CD4-positive, alpha-beta T cell (primary cell): ENCODE measurements at regions not wholly inside any gene's neighbourhood (a gene's known extent, or its start where the extent isn't known, plus 50 kb on each side); places are given as distances from the start of the nearest gene placed in this dataset.

ENCODE experiments used
- ATAC-seq: fragments of 200-7000 bp; cut with Tn5 transposase; one replicate; pipeline ENCODE4 v1.10.0; 2022; ENCODE audit warnings: mild to moderate bottlenecking; ENCODE audit not compliant: poor library complexity
- CTCF ChIA-PET: fragments of 350-600 bp; sonication (Branson Sonifier 250); formaldehyde crosslinking; loops from one replicate; lab custom pipeline; 2021; ENCODE audit warnings: antibody characterized with exemption, inconsistent platforms; lab: Charles Lee
- POLR2A ChIA-PET: fragments of 350-600 bp; sonication (Branson Sonifier 250); formaldehyde crosslinking; loops from one replicate; lab custom pipeline; 2021; ENCODE audit warnings: antibody characterized with exemption, inconsistent platforms; lab: Charles Lee
- DNase-seq, 14 experiments: peaks; one replicate each; pipeline ENCODE4 v3.0.0-alpha.2; 2013 to 2020; ENCODE audit warnings: mixed read lengths in 2 of 14
- H3K27ac ChIP-seq, 2 donors: one replicate each; pipeline versions ENCODE4 v1.5.1 to v1.7.0; 2013; ENCODE audit warnings: low read length in 2 of 2, low read depth in 1 of 2, mild to moderate bottlenecking in 1 of 2
- H3K27me3 ChIP-seq, 2 experiments: 1 replicate in 1 of 2; 2 replicates in 1 of 2; pipeline versions ENCODE4 v1.6.1 to v1.7.0; 2013; ENCODE audit warnings: low read length in 2 of 2, control low read depth in 1 of 2, mild to moderate bottlenecking in 1 of 2, moderate library complexity in 1 of 2; ENCODE audit not compliant: insufficient read depth in 2 of 2, control insufficient read depth in 1 of 2
- H3K36me3 ChIP-seq: one replicate; pipeline ENCODE4 v1.6.1; 2013; ENCODE audit warnings: low read length, control low read depth; ENCODE audit not compliant: insufficient read depth
- H3K4me1 ChIP-seq: one replicate; pipeline ENCODE4 v1.6.1; 2013; ENCODE audit warnings: low read length, control low read depth; ENCODE audit not compliant: insufficient read depth
- H3K4me3 ChIP-seq: one replicate; pipeline ENCODE4 v1.5.1; 2013; ENCODE audit warnings: mild to moderate bottlenecking, low read length, moderate library complexity
- H3K9me3 ChIP-seq, 2 experiments: 1 replicate in 1 of 2; 2 replicates in 1 of 2; pipeline versions ENCODE4 v1.6.1 to v1.7.0; 2013; ENCODE audit warnings: low read length in 2 of 2, mild to moderate bottlenecking in 2 of 2, control low read depth in 1 of 2, moderate library complexity in 1 of 2; ENCODE audit not compliant: control insufficient read depth in 1 of 2, insufficient read depth in 1 of 2
- H3K27ac Mint-ChIP-seq: one replicate; pipeline ENCODE4 v1.8.0; 2020; ENCODE audit warnings: mixed read lengths
- H3K27me3 Mint-ChIP-seq: one replicate; pipeline ENCODE4 v1.8.0; 2021; ENCODE audit warnings: mixed read lengths
- H3K36me3 Mint-ChIP-seq: one replicate; pipeline ENCODE4 v1.8.0; 2021; ENCODE audit warnings: low read depth, mixed read lengths
- H3K4me1 Mint-ChIP-seq: one replicate; pipeline ENCODE4 v1.8.0; 2021; ENCODE audit warnings: low read depth, mixed read lengths
- H3K4me3 Mint-ChIP-seq: one replicate; pipeline ENCODE4 v1.8.0; 2020; ENCODE audit warnings: mild to moderate bottlenecking, mixed read lengths
- H3K9me3 Mint-ChIP-seq: one replicate; pipeline ENCODE4 v1.8.0; 2020; ENCODE audit warnings: mixed read lengths
- intact Hi-C, 2 experiments: fragments of 100-400 bp; cut with DNase I in 1 of 2; cut with micrococcal nuclease in 1 of 2; formaldehyde crosslinking; loops; one replicate each; pipeline versions ENCODE4 v1.15.1 to v1.9.0; 2023 to 2025; cut with DNase I, micrococcal nuclease
- TF ChIP-seq, protein P1 (sequence below): fragments of 200-600 bp; IDR thresholded peaks from one replicate; pipeline ENCODE4 v1.8.0; 2022; ENCODE audit warnings: antibody characterized with exemption, mild to moderate bottlenecking

DNA sequence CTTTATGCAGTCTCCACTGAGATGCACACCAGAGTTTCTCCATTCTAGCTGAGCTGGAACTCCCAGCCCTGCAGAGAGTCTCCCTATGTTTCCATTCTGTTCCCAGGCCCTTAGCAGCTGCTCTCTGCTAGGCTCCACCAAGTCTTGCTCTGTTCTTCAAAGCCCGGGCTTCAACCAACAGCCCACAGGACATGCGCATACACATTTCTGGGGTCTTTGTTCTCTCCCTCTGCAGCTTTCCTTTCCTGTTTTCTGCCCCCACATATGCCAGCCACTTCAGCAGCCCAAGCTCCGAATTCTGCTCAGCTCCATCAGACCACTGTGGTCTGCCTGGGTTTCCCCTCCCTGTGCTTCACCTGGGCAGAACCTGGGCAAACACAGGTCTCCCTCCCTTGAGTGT is 205.9 kb downstream of the CBLN1 start:
- Histone ChIP-seq H3K4me3 (no peak overlapping the region), H3K36me3 (no peaks in the 10 kb centered on the region), H3K27ac (no peak overlapping the region), H3K9me3 (peaks cover 0 to 9% of the 10 kb centered on the region in 2 experiments), H3K4me1 (no peaks in the 10 kb centered on the region), H3K27me3 (no peaks in the 10 kb centered on the region)
- Mint-ChIP-seq H3K4me1 (no peaks in the 10 kb centered on the region), H3K27me3 (no peaks in the 10 kb centered on the region), H3K27ac (no peak overlapping the region), H3K36me3 (no peaks in the 10 kb centered on the region), H3K4me3 (no peak overlapping the region), H3K9me3 (peaks cover 14% of the 10 kb centered on the region)
- intact Hi-C loops, result no loop called here
- CTCF ChIA-PET, result no interaction called here
- no peak for ATAC-seq
- TF ChIP-seq, protein P1, sequence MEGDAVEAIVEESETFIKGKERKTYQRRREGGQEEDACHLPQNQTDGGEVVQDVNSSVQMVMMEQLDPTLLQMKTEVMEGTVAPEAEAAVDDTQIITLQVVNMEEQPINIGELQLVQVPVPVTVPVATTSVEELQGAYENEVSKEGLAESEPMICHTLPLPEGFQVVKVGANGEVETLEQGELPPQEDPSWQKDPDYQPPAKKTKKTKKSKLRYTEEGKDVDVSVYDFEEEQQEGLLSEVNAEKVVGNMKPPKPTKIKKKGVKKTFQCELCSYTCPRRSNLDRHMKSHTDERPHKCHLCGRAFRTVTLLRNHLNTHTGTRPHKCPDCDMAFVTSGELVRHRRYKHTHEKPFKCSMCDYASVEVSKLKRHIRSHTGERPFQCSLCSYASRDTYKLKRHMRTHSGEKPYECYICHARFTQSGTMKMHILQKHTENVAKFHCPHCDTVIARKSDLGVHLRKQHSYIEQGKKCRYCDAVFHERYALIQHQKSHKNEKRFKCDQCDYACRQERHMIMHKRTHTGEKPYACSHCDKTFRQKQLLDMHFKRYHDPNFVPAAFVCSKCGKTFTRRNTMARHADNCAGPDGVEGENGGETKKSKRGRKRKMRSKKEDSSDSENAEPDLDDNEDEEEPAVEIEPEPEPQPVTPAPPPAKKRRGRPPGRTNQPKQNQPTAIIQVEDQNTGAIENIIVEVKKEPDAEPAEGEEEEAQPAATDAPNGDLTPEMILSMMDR, result no peak
- no peak for DNase-seq
- POLR2A ChIA-PET, result no interaction called here

- Mint-ChIP-seq H3K4me1 (no peaks in the 10 kb centered on the region), H3K9me3 (no peaks in the 10 kb centered on the region), H3K36me3 (no peaks in the 10 kb centered on the region), H3K27ac (no peak overlapping the region), H3K4me3 (no peak overlapping the region), H3K27me3 (no peaks in the 10 kb centered on the region)
- intact Hi-C loops, result no loop called here
- Histone ChIP-seq H3K9me3 (peaks cover 0 to 9% of the 10 kb centered on the region in 2 experiments), H3K27ac (no peak overlapping the region), H3K4me3 (no peak overlapping the region), H3K36me3 (no peaks in the 10 kb centered on the region), H3K27me3 (no peaks in the 10 kb centered on the region), H3K4me1 (no peaks in the 10 kb centered on the region)
- ChIA-PET CTCF (no interaction called here), POLR2A (no interaction called here)
- DNase-seq (no peak), ATAC-seq (no peak)
- TF ChIP-seq, protein P1, result no peak
Measured at GRCh38 chr16:49068224-49068623, 213.4 kb downstream of the CBLN1 start.

- no peak for ATAC-seq
- no peak for DNase-seq
- no peaks in the 10 kb centered on the region for H3K27me3 ChIP-seq
- no peaks in the 10 kb centered on the region for H3K4me1 ChIP-seq
- no peaks in the 10 kb centered on the region for H3K9me3 Mint-ChIP-seq
- no peak overlapping the region for H3K4me3 ChIP-seq
- CTCF ChIA-PET, result no interaction called here
- H3K36me3 Mint-ChIP-seq, result no peaks in the 10 kb centered on the region
- intact Hi-C loops, result no loop called here
- POLR2A ChIA-PET, result no interaction called here
- no peaks in the 10 kb centered on the region for H3K4me1 Mint-ChIP-seq
- TF ChIP-seq, protein P1, result no peak
- H3K27me3 Mint-ChIP-seq, result no peaks in the 10 kb centered on the region
- no peaks in the 10 kb centered on the region for H3K36me3 ChIP-seq
- H3K9me3 ChIP-seq, result peaks cover 0 to 9% of the 10 kb centered on the region in 2 experiments
- H3K27ac ChIP-seq, result no peak overlapping the region
- no peak overlapping the region for H3K4me3 Mint-ChIP-seq
- no peak overlapping the region for H3K27ac Mint-ChIP-seq
Measured at GRCh38 chr16:49067776-49068175, 213.9 kb downstream of the CBLN1 start.
